ENCODE measurements at regions not wholly inside any gene's neighbourhood (a gene's known extent, or its start where the extent isn't known, plus 50 kb on each side); places are given as distances from the start of the nearest gene placed in this dataset.

DNA sequence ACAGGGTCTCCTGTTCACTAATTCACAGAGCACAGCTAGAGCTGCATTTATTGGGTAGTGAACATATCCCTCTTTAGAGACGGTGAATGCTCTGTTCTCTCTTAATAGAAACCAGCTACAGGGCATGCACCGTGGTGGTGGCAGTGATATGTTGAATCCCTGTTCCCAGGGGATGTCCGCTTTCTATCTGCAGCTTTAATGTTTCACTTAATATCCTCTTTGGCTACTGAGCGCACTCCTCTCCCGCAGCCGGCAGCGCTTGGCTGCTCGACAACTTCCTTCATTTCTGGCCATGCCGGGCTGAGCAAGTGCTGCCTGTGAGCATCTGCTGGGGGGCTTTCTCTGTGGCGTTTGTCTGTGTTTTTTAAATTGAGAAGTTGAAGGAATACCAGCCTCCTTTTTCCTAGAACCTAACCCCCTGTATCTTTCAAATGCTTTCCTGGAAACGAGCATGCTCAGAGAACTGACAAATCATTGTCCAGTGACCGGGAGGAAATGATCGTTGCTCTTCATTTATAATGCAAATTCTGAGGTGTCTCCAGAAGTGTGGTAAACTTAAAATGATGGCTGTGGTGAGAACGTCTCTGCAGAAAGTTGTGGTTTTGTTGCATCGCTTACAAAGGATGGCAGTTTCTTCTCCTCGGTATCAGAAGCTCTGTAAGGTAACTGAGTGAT is 297.9 kb downstream of the UTRN start:
- no peak for DNase-seq

DNA sequence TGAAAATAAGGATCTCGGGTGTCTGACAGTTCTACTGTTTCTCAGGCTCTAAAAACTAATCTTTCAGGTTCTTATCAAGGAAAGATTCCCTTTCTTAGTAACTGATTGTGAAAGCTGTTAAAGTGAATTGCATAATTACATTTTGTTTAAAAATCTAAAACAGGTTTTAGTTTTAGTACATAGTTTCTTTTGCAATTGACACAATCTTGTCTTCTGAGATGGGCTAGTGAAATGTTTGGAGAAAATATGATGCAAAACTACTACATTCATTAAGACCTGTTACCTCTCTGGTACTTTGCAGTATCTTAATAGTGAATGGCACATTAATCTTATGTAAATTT is 298.4 kb downstream of the UTRN start:
- no peak for DNase-seq

DNA sequence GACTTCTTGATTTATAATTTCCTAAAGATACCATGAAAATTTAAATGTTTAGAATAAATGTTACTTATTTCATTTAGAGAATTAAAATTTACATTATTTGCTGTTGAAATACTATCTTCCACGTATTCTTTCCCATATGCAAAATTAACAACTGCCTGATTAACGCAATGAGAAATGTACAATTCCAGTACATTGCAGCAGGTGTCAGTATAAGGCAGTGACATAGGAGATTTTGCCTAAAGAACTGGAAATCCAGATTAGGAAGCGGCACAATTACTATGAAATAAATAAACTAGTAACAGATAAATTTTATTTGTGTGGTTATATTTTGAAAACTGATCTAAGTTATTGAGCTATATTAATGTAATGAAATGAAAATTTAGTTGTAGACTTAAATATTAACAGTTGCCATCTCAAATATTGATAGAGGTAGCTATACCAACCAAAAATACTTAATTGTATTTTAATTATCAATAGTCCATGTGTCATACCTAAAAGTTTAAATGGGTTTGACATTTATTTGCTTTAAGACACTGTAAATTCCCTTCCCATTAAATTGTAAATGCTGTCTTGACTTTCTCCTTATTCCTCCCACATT is 300.2 kb downstream of the UTRN start:
- DNase-seq = no peak

DNA sequence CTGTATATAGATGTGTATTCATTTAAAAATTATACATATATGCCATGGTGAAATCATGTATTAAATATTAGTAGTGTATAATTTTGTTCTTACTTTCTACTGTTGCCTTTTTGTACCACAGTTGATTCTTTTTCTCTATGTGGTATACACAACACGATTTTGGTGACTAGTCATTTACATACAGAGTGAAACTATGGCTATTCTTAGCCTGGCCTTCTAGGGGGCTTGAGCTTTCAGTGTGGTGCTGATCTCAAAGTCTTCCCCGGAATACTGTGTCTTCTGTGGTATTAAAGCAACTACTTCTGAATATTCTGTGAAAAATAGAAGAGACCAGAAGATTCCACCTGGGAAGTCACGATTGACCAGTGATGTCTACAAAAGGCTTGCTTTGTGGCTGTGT is 301.9 kb downstream of the UTRN start:
- DNase-seq = no peak

DNA sequence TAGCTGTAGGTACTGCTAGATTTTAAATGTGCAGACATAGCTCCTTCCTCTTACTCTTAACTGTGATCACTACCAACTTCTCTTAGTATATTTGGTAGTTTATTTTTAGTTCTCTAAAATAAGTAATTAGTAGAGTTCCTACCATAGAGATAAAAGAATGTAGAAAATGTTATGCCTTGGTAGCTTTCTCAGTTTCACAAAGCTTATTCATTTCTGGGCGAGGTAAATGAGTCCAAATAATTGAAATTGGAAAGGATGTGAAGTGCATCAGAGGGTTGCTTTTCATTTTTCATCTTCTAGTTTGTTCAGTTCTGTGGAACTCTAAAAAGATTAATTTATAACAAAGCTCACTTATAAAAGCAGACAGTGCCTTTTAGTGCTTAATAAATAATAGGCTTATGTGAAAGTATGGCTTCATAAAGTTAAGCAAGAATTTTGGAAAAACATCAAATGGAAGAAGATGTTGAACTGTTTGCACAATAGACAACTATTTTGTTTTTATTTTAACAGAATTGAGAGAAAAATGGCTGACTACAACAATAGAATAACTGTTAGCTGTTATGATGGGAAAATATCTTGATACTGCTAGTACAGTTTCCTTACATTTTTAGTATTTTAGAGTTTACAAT is 303.7 kb downstream of the UTRN start:
- DNase-seq = no peak

DNA sequence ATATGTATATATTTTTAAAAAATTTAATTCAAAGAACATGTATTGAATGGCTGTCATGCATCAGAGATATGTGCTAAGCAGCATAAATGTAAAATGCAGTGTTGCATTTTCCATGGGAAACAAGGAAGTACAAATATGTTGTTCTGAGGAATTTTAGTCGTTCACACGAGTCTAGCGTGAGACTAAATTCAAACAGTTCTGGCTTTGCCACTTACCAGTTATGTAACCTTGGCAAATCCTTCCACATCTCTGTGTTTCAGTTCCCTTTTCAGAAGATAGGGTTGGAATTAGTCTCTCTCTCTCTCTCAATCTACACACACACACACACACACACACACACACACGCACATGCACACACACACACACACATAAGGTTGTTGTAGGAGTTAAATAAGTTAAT is 305.4 kb downstream of the UTRN start:
- DNase-seq = no peak

DNA sequence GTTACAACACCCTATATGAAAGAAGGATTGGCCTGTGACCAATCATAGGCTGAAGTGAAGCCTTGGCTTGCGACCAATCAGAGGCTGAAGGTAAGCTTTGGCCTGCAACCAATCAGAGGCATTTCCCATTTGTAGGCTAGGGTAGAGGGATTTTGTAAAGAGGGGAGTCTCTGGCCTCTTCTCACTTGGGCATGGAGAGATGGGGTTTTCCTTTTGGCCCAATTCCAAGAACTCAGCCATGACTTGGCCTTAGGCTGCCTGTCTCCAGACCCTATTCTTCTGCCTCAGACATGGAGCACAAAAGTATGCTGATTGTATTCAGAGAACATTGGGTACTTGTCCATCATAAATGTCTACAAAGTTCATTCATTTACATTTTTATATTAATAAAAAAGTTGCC is 308.3 kb downstream of the UTRN start:
- DNase-seq = no peak

DNA sequence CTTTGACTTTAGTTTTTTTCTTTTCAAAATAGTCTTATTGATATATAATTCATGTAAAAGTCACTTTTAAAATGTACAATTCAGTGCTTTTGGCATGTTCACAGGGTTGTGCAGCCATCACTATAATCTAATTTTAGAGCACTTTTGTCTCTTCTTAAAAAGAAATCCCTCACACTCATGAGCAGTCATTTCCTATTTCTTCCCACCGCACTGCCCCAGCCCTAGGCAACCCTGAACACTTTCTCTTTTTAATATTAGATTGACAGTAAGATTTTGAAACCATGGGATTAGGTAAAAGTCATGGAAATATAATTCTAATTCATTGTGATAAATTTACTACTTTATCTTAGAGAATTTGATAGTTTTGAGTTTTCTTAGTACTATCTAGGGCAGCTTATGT is 309.4 kb downstream of the UTRN start:
- no peak for DNase-seq

DNA sequence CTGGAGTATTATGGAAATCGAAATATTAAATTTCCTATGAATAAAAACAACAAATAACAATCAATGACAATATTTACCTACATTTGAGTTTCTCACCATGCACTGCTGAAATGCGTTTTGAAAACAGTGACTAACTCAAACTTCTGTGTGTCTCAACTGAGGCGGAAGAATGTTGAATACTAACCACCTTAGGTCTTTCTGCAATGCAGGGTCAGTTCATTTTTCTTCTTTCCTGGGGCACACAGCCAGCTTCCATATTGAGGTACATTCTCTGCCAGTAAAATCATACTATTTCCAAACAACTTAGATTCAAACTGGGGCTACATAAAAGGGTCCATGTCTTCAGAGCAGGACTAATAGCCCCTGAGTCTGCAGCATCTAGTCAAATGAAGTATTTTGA is 310.1 kb downstream of the UTRN start:
- DNase-seq = no peak

DNA sequence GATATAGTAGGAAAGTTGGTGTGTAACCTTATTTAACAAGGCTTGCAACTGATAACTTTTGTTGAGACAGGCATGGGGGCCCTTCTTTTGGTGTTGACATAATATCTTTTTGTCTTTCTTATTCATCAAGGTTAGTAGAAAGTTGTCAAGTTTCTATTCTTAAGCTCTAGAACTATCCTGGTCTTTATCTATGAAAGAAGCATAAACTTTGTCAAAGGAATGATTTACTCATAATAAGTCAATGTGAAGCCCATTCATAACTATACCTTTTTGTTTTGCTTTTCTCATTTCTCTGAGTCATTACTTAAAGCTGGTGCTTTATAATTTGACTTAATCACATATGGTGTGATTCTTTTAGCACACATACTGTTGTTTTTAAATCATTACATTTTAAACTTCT is 312.4 kb downstream of the UTRN start:
- DNase-seq = no peak

DNA sequence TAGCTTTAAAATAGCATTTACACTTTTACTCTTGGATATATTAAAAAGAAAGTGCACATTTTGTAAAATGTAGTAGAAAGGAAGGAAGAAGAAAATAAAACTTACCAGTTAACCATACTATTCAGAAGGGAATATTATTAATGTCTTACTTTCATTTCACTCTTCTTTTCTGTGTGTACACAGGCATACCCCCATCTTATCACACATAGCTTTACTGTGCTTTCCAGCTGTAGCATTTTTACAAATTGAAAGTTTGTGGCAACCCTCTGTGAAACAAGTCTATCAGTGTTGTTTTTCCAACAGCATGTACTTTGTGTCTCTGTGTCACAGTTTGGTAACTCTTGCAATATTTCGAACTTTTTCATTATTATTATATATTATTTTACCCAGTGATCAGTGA is 314.5 kb downstream of the UTRN start:
- no peak for DNase-seq

DNA sequence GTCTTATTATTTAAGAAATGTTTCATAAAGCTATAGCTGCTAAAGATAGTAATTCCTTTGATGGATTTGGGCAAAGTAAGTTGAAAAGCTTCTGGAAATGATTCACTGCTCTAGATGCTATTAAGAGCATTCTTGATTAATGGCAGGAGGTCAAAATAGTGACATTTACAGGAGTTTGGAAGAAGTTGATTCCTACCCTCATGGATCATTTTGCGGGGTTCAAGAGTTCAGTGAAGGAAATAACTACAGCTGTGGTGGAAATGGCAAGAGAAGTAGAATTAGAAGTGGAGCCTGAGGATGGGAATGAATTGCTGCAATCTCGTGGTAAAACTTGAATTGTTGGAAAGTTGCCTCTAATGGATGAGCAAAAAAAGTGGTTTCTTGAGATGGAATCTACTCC is 316.1 kb downstream of the UTRN start:
- no peak for DNase-seq

DNA sequence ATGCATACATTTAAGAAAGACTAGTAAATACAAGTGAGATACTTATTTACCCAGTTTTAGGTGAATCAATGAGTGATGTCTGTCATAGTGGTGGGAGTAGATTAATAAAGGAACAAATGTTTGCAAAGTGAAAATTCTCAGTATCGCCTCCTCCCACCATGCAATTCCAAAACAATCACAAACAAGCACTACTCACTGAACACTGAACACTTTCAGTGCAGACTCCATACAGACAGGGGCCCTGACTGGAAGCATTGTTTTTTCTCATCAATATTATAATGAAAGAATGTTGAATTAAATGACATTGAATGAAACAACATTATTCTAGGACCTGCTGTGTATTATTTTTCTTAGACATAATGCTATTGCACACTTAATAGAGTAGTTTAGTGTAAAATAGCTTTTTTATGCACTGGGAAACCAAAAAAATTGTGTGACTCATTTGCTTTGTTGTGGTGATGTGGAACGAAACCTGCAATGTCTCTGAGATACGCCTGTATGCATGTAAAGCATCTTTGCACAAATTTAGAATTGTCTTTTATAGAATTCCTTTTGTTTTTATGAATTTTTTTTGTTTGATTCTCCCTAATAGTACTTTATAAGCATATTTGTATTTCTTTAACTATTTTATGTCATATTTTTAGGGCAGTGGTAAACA is 317.5 kb downstream of the UTRN start:
- DNase-seq = no peak

DNA sequence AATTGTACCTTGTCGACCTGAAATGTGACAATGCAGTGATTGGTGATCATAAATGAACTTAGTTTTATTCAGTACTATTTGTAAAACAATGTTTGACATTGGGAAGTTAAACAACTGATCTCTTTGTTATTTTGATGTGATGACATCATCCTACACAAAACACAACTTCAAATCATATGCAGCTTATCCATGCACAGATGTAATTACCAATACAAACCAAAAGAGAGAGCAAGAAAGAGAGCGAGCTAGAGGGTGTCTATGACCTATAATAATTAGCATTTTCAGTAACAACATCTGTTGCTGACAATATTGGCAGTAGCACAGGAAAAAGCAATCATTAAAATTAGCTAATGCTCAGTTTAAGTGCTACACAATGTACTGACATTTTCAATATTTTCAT is 320.9 kb downstream of the UTRN start:
- DNase-seq = no peak

DNA sequence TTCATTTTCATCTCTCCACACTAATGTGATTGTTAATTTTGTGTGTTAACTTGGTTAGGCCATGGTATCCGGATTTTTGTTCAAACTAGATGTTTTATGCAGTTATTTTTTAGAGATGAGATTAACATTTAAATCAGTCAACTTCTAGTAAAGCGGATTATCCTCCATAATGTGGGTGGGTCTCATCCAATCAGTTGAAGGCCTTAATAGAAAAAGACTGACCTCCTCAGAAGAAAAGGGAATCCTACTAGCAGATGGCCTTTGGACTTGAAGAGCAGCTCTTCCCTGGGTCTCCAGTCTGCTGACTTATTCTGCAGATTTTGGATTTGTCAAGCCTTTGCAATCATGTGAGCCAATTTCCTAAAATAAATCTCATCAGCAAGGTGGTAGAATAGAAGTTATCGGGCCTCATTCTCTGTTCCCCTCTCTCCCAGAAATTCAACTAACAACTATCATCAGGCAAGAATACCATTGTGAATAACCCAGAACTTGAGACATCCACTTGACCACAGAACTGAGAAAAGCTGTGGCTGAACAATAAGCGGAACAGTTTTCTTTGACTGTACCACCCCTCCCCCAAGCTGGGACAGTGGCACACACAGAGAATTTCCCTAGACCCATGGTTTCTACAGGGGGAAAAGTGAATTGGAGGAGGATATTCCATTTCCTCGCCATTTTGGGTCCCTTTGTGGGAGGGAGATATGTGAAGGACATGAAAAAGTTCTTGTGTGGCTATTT is 323.0 kb downstream of the UTRN start:
- DNase-seq = no peak

DNA sequence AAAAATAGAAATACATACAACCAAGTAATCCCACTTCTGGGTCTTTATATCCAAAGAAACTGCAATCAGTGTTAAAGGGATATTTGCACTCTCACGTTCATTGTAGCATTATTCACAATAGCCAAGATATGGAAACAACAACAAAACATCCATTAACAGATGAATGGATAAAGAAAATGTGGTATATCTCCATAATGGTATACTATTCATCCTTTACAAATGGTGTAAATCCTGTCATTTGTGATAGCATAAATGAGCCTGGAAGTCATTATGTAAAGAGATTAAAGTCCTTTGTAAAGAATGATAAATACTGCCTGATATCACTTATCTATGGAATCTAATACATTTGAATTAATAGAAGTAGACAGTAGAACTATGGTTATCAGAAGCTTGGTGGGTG is 327.7 kb downstream of the UTRN start:
- DNase-seq = no peak

DNA sequence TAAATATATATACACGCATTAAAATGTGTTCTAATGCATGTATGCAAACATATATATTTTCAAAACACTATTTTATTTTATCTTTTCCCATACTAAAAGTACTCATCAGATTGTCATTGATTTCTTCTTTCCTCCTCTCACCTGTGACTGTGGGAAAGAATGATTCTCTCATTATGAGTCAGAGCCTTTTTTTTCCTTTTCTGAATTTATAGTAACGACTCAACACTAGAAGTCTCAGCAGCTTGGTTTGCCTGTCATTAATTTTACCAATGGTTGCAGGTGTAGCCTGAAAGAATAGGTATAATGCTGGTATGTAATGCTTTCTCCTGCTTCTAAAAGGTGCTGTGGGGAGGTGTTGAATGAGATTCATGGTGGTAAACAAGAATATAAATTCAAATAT is 328.7 kb downstream of the UTRN start:
- no peak for DNase-seq

DNA sequence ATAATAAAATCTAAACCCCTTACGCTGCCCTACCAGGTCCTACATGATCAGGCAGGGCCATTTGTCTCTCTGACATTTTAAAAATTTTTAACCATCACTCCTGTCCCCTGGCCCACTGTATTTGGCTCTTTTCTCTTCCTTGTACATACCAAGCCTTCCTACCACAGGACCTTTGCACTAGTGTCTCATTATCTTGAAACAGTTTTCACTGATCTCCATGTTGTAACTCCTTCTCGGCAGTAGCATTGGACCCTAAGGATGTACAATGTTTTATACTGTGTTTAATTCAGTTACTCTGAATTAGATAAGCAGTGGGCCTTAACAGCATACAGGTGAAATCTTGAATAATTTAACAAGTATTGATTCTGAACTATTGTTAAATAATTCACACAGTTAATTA is 330.7 kb downstream of the UTRN start:
- no peak for DNase-seq

DNA sequence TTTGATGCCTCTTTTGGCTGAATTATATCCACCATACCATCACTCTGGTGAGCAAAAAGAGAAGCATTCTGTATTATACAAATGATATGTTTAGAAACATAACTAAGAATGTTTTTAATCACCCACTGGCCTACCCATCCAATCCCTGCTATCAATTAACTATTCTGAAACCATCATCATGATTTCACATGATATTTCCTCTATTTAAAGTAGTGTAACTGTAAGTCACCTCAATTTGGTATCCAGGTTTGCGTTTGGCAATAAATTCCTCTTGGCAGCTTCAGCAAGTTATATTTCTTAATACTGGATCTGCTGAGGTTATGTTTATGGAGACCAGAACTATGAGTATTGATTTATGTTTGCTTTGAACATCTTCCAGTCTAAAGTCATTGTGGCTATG is 332.1 kb downstream of the UTRN start:
- DNase-seq = no peak

DNA sequence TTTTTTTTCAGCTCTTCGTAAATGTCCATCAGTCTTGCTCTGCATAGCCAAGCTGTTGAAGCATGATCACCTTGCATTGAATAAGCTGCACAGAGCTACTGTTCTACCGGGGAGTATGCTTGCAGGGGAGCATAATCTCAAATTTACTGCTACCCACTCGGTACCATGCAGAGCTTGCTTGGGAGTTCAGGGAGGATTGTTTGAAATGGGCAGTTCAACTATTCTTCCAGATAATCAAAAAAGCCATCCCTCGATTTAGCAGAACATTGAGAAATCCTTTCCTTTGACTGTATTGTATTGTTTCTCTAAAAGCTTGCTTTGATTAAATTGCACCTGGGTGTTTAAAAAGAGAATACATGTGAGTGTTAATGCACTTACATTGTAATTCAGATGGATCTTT is 332.6 kb downstream of the UTRN start:
- peak; percentile 62 for DNase-seq

DNA sequence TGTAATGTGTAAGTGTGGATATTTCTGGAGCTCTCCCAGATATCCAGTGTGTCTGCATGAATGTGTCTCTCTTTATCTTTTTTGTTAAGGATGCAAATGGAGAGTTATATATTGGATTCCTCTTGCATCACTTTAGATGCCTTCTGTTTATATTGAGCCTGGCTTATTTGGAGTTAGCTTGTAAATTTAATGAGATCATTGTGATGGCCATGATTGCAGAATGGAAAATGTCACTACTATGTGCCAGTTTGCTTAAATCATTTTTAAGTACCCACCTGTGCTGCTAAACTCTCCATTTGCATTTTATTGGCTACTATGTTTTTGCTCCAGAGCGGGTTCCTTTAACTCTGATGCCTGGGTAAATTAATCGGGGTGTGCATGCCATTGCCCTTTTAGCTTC is 334.8 kb downstream of the UTRN start:
- no peak for DNase-seq

DNA sequence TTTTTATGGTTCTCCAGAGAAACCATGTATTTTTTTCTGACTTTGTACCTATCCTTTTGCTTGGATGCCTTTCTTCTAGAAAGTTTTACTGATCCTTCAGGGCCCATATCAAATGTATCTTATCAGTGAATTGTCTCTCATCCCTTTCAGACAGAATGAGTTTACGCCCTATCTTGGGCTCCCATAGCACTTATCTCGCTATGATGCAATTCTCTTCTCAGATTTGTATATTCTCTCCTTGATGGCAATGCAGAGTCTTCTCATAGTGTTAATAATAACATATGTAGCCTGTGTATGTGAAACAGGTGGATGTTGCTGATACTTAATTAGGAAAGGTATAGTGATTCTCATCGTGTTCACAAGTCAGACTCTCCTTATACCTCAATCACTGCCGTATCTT is 336.2 kb downstream of the UTRN start:
- no peak for DNase-seq

DNA sequence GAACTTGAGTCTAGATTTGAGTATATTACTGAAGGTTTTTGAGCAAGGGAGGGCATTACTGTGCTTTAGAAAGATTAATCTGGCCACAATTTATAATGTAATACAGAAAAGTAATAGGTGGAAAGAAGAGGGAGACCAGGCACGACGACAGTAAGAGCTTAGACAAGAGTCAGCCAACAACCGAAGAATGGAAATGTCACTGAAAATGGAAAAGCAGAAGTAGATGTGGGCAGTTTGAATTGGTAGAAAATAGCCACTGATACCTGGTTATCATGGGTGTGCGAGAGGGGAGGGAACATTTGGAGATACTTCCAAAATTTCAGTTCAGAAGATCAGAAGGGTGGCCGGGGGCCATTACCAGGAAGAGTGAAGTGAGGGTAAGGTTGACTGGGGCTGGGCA is 339.1 kb downstream of the UTRN start:
- no peak for DNase-seq

DNA sequence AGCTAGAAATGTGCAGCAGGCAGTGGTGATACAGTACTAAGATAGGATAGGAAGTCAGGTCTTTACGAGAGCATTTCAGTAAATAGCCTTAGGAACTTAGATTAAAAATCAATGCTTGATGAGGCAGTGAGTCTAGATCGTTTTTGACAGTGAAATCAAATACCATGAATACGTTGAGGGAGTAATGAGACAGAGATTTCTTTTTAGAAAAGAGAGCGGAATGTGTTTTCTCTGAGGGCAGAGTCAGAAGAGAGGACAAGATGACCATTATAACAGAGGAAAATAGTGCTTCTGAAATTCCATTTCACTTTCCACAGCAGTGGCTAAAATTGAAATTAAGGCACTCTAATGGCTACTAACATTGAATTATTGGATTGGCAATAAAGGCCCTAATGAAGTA is 339.6 kb downstream of the UTRN start:
- no peak for DNase-seq
